DND-41 (cell line): ENCODE measurements at regions not wholly inside any gene's neighbourhood (a gene's known extent, or its start where the extent isn't known, plus 50 kb on each side); places are given as distances from the start of the nearest gene placed in this dataset.
A peak's percentile ranks its signal among the peaks of the same experiment; 100 is the strongest.

Experiments
- ATAC-seq: fragments of 200-7000 bp; cut with Tn5 transposase; 3 replicates; pipeline ENCODE4 v1.9.1; 2021; ENCODE audit warnings: low read depth; ENCODE audit not compliant: insufficient read depth
- DNase-seq: peaks from one replicate; pipeline ENCODE4 v3.0.0-alpha.2; 2020
- H2AFZ ChIP-seq: 2 replicates; pipeline ENCODE4 v1.6.0; 2012; ENCODE audit warnings: low read depth, low read length
- H3K27ac ChIP-seq: 2 replicates; pipeline ENCODE4 v1.5.1; 2012; ENCODE audit warnings: low read length, inconsistent platforms
- H3K27me3 ChIP-seq: fragments of 200-600 bp; sonication (generic); 2 replicates; pipeline ENCODE4 v1.6.0; 2012; ENCODE audit warnings: low read length, mild to moderate bottlenecking, inconsistent platforms; ENCODE audit not compliant: insufficient read depth, poor library complexity
- H3K36me3 ChIP-seq: 2 replicates; pipeline ENCODE4 v1.5.1; 2012; ENCODE audit warnings: low read length, inconsistent platforms; ENCODE audit not compliant: insufficient read depth
- H3K4me1 ChIP-seq: 2 replicates; pipeline ENCODE4 v1.5.1; 2012; ENCODE audit warnings: mild to moderate bottlenecking, low read length; ENCODE audit not compliant: insufficient read depth
- H3K4me2 ChIP-seq: 2 replicates; pipeline ENCODE4 v1.6.0; 2012; ENCODE audit warnings: mild to moderate bottlenecking, moderate library complexity, low read length, inconsistent platforms; ENCODE audit not compliant: insufficient read depth
- H3K4me3 ChIP-seq, 2 experiments: fragments of 200-600 bp in 1 of 2; shearing (Covaris generic) in 1 of 2; 2 replicates each; pipeline ENCODE4 v1.5.1; 2012 to 2016; ENCODE audit warnings: inconsistent platforms in 2 of 2, low read length in 2 of 2, mild to moderate bottlenecking in 2 of 2, low read depth in 1 of 2, moderate library complexity in 1 of 2
- H3K79me2 ChIP-seq: 2 replicates; pipeline ENCODE4 v1.6.0; 2012; ENCODE audit warnings: low read length, inconsistent platforms; ENCODE audit not compliant: insufficient read depth
- H3K9ac ChIP-seq: 2 replicates; pipeline ENCODE4 v1.6.0; 2012; ENCODE audit warnings: low read depth, mild to moderate bottlenecking, inconsistent platforms, low read length, moderate library complexity
- H3K9me3 ChIP-seq: 2 replicates; pipeline ENCODE4 v1.5.1; 2012; ENCODE audit warnings: low read length, moderate library complexity, mild to moderate bottlenecking, inconsistent platforms; ENCODE audit not compliant: insufficient read depth, severe bottlenecking
- H4K20me1 ChIP-seq: 2 replicates; pipeline ENCODE4 v1.6.0; 2012; ENCODE audit warnings: low read length; ENCODE audit not compliant: insufficient read depth
- CTCF ChIP-seq: IDR thresholded peaks from 2 replicates; pipeline ENCODE4 v1.5.1; 2012; ENCODE audit warnings: borderline replicate concordance, low read length, moderate library complexity, mild to moderate bottlenecking; ENCODE audit not compliant: poor library complexity, severe bottlenecking; ENCODE audit errors: extremely low read depth
- EZH2 ChIP-seq: IDR thresholded peaks from 3 replicates; pipeline ENCODE4 v1.6.1; 2012; ENCODE audit warnings: borderline replicate concordance, low read depth, mild to moderate bottlenecking, moderate library complexity, low read length, inconsistent platforms; ENCODE audit not compliant: severe bottlenecking

DNA sequence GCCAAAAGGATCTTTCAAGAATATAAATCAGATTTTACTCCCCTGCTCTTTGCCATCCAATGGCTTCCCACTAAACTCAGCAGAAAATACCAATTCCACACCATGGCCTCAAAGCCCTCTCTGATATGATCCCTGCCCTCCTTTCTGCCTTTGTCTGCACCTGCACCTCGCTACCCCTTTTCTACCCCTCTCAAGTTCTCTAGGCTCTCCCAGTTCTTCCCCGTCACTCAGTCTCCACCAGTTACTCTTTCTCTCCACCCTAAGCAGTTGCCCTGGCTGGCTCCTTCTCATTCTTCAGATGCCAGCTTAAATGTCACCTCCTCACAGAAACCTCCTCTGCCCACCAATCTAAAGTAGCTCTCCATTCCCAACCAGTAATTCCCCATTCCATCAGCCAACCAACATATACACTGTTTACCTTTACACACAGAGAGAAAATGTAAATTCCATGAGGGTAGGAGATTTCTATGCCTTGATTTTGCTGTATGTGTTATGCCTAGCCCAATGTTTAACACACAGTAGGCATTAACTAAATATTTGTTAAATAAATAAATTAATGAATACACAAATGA is 93.6 kb upstream of the LPP start:
- Histone ChIP-seq H3K79me2 (no peaks in the 10 kb centered on the region), H2AFZ (no peak overlapping the region), H3K9me3 (no peaks in the 10 kb centered on the region), H3K9ac (no peak overlapping the region), H3K27me3 (no peaks in the 10 kb centered on the region), H3K4me3 (no peak overlapping the region), H3K4me2 (no peak overlapping the region), H4K20me1 (no peaks in the 10 kb centered on the region), H3K36me3 (no peaks in the 10 kb centered on the region), H3K27ac (no peak overlapping the region), H3K4me1 (peaks cover 12% of the 10 kb centered on the region)
- ATAC-seq (no peak), DNase-seq (no peak)
- TF ChIP-seq EZH2 (no peak), CTCF (no peak)

DNA sequence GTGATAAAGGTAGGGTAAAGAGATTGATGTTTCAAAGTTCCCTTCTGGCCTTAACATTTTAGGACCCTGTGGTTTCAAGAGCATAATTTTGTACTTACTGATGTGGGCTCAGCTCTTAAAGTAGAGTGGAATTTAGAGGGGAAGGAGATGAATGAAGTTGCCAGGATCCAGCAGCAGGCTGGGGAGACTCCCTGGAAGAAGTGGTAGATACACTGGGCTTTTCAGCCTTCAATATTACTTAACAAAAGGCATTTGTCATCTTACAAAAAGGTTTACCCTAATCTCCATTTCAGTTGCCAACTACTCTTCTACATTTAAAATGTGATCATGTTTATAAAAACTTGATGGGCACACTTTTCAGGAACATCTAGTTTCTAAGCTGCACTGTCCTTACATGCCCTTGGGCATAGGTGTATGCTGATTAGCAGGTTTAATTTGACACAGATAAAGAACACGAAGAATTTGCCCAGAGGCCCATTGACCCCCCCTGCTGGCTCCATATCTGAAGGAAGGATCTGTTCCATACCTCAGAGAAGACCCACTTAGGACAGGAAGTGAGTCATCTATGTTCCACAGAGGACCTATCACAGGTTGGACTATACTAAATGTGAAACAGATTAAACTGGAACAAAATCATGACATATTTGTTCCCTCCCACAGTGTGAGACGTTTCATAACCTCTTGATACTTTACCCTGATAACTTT is 93.0 kb upstream of the LPP start:
- Histone ChIP-seq H3K36me3 (no peaks in the 10 kb centered on the region), H2AFZ (no peak overlapping the region), H3K9me3 (no peaks in the 10 kb centered on the region), H3K4me2 (no peak overlapping the region), H3K27ac (no peak overlapping the region), H4K20me1 (no peaks in the 10 kb centered on the region), H3K79me2 (no peaks in the 10 kb centered on the region), H3K27me3 (no peaks in the 10 kb centered on the region), H3K4me1 (peaks cover 12% of the 10 kb centered on the region), H3K9ac (no peak overlapping the region), H3K4me3 (no peak overlapping the region)
- peak; percentile 26 for TF ChIP-seq CTCF
- TF ChIP-seq EZH2: no peak
- DNase-seq: peak; percentile 42
- ATAC-seq: peak; percentile 82

- no peak overlapping the region for H3K4me3 ChIP-seq
- no peak overlapping the region for H2AFZ ChIP-seq
- no peak overlapping the region for H3K9ac ChIP-seq
- H4K20me1 ChIP-seq: no peaks in the 10 kb centered on the region
- DNase-seq (no peak), ATAC-seq (no peak)
- no peaks in the 10 kb centered on the region for H3K79me2 ChIP-seq
- H3K9me3 ChIP-seq: no peaks in the 10 kb centered on the region
- H3K27me3 ChIP-seq: no peaks in the 10 kb centered on the region
- peaks cover 12% of the 10 kb centered on the region for H3K4me1 ChIP-seq
- H3K27ac ChIP-seq: no peak overlapping the region
- no peaks in the 10 kb centered on the region for H3K36me3 ChIP-seq
- no peak overlapping the region for H3K4me2 ChIP-seq
- TF ChIP-seq CTCF (no peak), EZH2 (no peak)
Observed at GRCh38 chr3:188062216-188062615, 91.7 kb upstream of the LPP start.
